Stimulated activated effector memory CD8-positive, alpha-beta T cell treated with anti-CD3 and anti-CD28 coated beads, Interleukin-12 subunit alpha, Interleukin-12 subunit beta, amount 100 ng/mL, for 72 hours (primary cell): ENCODE measurements at regions not wholly inside any gene's neighbourhood (a gene's known extent, or its start where the extent isn't known, plus 50 kb on each side); places are given as distances from the start of the nearest gene placed in this dataset.

Experiments
- ATAC-seq: fragments of 150-1000 bp; cut with Tn5 transposase; 2 replicates; pipeline ENCODE4 v1.10.0; 2021
- DNase-seq, 2 donors: peaks; one replicate each; pipeline ENCODE4 v3.0.0; 2021 to 2022; ENCODE audit warnings: low spot score in 2 of 2
- H3K27ac Mint-ChIP-seq: one replicate; pipeline ENCODE4 v1.8.0; 2022; ENCODE audit warnings: mild to moderate bottlenecking, mixed read lengths
- H3K36me3 Mint-ChIP-seq: one replicate; pipeline ENCODE4 v1.8.0; 2022; ENCODE audit warnings: mild to moderate bottlenecking, mixed read lengths
- H3K4me1 Mint-ChIP-seq: one replicate; pipeline ENCODE4 v1.8.0; 2022; ENCODE audit warnings: mixed read lengths
- H3K4me3 Mint-ChIP-seq: one replicate; pipeline ENCODE4 v1.8.0; 2022; ENCODE audit warnings: mild to moderate bottlenecking, mixed read lengths
- H3K9me3 Mint-ChIP-seq: one replicate; pipeline ENCODE4 v1.8.0; 2022; ENCODE audit warnings: mixed read lengths

- H3K4me1 Mint-ChIP-seq: no peaks in the 10 kb centered on the region
- no peak overlapping the region for H3K27ac Mint-ChIP-seq
Measured at GRCh38 chr6:22800451-22800850, 231.1 kb downstream of the HDGFL1 start.

GRCh38 chr6:22801831-22802230 is 232.5 kb downstream of the HDGFL1 start:
- ATAC-seq: no peak
- H3K36me3 Mint-ChIP-seq: no peaks in the 10 kb centered on the region
- no peaks in the 10 kb centered on the region for H3K4me1 Mint-ChIP-seq
- no peak for DNase-seq
- H3K27ac Mint-ChIP-seq: no peak overlapping the region
- peaks cover 15% of the 10 kb centered on the region for H3K9me3 Mint-ChIP-seq
- H3K4me3 Mint-ChIP-seq: no peak overlapping the region

More at GRCh38 chr6:22800451-22800850, 231.1 kb downstream of the HDGFL1 start:
- Mint-ChIP-seq H3K36me3 (no peaks in the 10 kb centered on the region), H3K4me3 (no peak overlapping the region), H3K9me3 (peaks cover 19% of the 10 kb centered on the region)
- DNase-seq (no peak), ATAC-seq (no peak)

GRCh38 chr6:22804620-22805261 is 235.4 kb downstream of the HDGFL1 start:
- Mint-ChIP-seq H3K4me1 (no peaks in the 10 kb centered on the region), H3K36me3 (no peaks in the 10 kb centered on the region), H3K9me3 (peaks cover 11% of the 10 kb centered on the region), H3K4me3 (no peak overlapping the region), H3K27ac (no peak overlapping the region)
- DNase-seq (no peak), ATAC-seq (no peak)

- H3K27ac Mint-ChIP-seq: no peak overlapping the region
- ATAC-seq (no peak), DNase-seq (no peak)
- no peak overlapping the region for H3K4me3 Mint-ChIP-seq
- H3K9me3 Mint-ChIP-seq: peaks cover 15% of the 10 kb centered on the region
- H3K4me1 Mint-ChIP-seq: no peaks in the 10 kb centered on the region
- H3K36me3 Mint-ChIP-seq: no peaks in the 10 kb centered on the region
Measured at GRCh38 chr6:22807261-22807660, 237.9 kb downstream of the HDGFL1 start.

GRCh38 chr6:22807818-22808217 is 238.5 kb downstream of the HDGFL1 start:
- no peaks in the 10 kb centered on the region for H3K36me3 Mint-ChIP-seq
- no peaks in the 10 kb centered on the region for H3K4me1 Mint-ChIP-seq
- H3K9me3 Mint-ChIP-seq: peaks cover 12% of the 10 kb centered on the region
- no peak for DNase-seq
- no peak overlapping the region for H3K4me3 Mint-ChIP-seq
- no peak overlapping the region for H3K27ac Mint-ChIP-seq
- no peak for ATAC-seq

GRCh38 chr6:22808466-22808865 is 239.1 kb downstream of the HDGFL1 start:
- Mint-ChIP-seq H3K9me3 (peaks cover 14% of the 10 kb centered on the region), H3K27ac (no peak overlapping the region), H3K4me1 (no peaks in the 10 kb centered on the region), H3K4me3 (no peak overlapping the region), H3K36me3 (no peaks in the 10 kb centered on the region)
- ATAC-seq (no peak), DNase-seq (no peak)

- H3K9me3 Mint-ChIP-seq: peaks cover 10% of the 10 kb centered on the region
- no peaks in the 10 kb centered on the region for H3K36me3 Mint-ChIP-seq
- no peak overlapping the region for H3K27ac Mint-ChIP-seq
- ATAC-seq: no peak
- H3K4me3 Mint-ChIP-seq: no peak overlapping the region
- no peaks in the 10 kb centered on the region for H3K4me1 Mint-ChIP-seq
- DNase-seq: no peak
Measured at GRCh38 chr6:22809370-22809769, 240.0 kb downstream of the HDGFL1 start.

GRCh38 chr6:22819209-22819608 is 249.8 kb downstream of the HDGFL1 start:
- no peak for ATAC-seq
- Mint-ChIP-seq H3K4me1 (no peaks in the 10 kb centered on the region), H3K27ac (no peak overlapping the region), H3K4me3 (no peak overlapping the region), H3K36me3 (no peaks in the 10 kb centered on the region), H3K9me3 (peaks cover 11% of the 10 kb centered on the region)
- no peak for DNase-seq

- H3K4me1 Mint-ChIP-seq: no peaks in the 10 kb centered on the region
- no peak overlapping the region for H3K27ac Mint-ChIP-seq
- no peak for ATAC-seq
- H3K9me3 Mint-ChIP-seq: peaks cover 11% of the 10 kb centered on the region
- no peaks in the 10 kb centered on the region for H3K36me3 Mint-ChIP-seq
- H3K4me3 Mint-ChIP-seq: no peak overlapping the region
- DNase-seq: no peak
Measured at GRCh38 chr6:22821664-22822320, 252.4 kb downstream of the HDGFL1 start.

- no peak overlapping the region for H3K4me3 Mint-ChIP-seq
- no peaks in the 10 kb centered on the region for H3K4me1 Mint-ChIP-seq
- no peak for DNase-seq
- H3K36me3 Mint-ChIP-seq: no peaks in the 10 kb centered on the region
- no peak overlapping the region for H3K27ac Mint-ChIP-seq
- H3K9me3 Mint-ChIP-seq: peaks cover 6% of the 10 kb centered on the region
- no peak for ATAC-seq
Measured at GRCh38 chr6:22825210-22825609, 255.8 kb downstream of the HDGFL1 start.

GRCh38 chr6:22826961-22827360 is 257.6 kb downstream of the HDGFL1 start:
- ATAC-seq (no peak), DNase-seq (no peak)
- Mint-ChIP-seq H3K9me3 (peaks cover 7% of the 10 kb centered on the region), H3K36me3 (no peaks in the 10 kb centered on the region), H3K4me1 (no peaks in the 10 kb centered on the region), H3K4me3 (no peak overlapping the region), H3K27ac (no peak overlapping the region)

DNA sequence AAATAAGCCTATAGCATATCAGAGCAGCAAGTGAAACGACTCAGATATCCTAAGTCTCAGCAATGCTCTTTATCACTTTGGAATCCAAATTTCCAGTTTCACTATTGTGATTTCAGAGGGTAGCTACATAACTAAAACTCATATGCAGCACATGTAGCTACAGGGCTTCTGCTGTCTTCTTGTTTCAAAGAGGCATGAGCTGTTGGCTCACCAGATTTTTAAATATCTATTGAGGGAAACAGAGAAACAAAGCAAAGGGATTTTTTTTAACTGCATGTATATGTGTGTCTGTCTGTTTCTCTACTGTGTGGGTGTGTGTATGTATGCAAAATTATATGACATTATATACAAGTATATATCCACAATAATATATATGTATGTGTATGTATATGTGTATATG is 258.4 kb downstream of the HDGFL1 start:
- H3K9me3 Mint-ChIP-seq: peaks cover 8% of the 10 kb centered on the region
- ATAC-seq: no peak
- no peaks in the 10 kb centered on the region for H3K36me3 Mint-ChIP-seq
- no peak for DNase-seq
- H3K4me1 Mint-ChIP-seq: no peaks in the 10 kb centered on the region
- H3K27ac Mint-ChIP-seq: no peak overlapping the region
- H3K4me3 Mint-ChIP-seq: no peak overlapping the region

GRCh38 chr6:22828179-22829062 is 259.1 kb downstream of the HDGFL1 start:
- DNase-seq: no peak
- no peaks in the 10 kb centered on the region for H3K4me1 Mint-ChIP-seq
- ATAC-seq: no peak
- H3K4me3 Mint-ChIP-seq: no peak overlapping the region
- H3K36me3 Mint-ChIP-seq: no peaks in the 10 kb centered on the region
- H3K9me3 Mint-ChIP-seq: peaks cover 11% of the 10 kb centered on the region
- no peak overlapping the region for H3K27ac Mint-ChIP-seq

DNA sequence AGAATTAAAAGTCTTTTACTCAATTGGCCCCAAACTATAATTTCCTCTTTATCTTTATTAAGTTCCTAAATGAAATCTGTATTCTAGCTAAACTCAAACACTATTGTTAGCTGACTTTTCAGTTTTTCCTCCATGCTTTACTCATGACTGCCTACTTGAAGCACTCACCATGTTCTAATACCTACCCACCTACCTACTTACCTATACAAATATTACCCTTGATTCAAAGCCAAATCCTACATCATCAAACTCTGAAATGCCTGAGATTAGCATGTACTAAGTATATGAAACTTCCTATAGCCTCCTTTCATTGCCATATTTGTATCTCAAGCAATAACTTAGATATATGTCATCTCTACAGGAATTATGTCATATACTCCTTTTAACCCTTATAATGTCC is 259.7 kb downstream of the HDGFL1 start:
- no peaks in the 10 kb centered on the region for H3K4me1 Mint-ChIP-seq
- ATAC-seq (no peak), DNase-seq (no peak)
- no peaks in the 10 kb centered on the region for H3K36me3 Mint-ChIP-seq
- no peak overlapping the region for H3K4me3 Mint-ChIP-seq
- H3K27ac Mint-ChIP-seq: no peak overlapping the region
- peaks cover 11% of the 10 kb centered on the region for H3K9me3 Mint-ChIP-seq

GRCh38 chr6:22830463-22830862 is 261.1 kb downstream of the HDGFL1 start:
- H3K9me3 Mint-ChIP-seq: peaks cover 11% of the 10 kb centered on the region
- ATAC-seq (no peak), DNase-seq (no peak)
- H3K4me3 Mint-ChIP-seq: no peak overlapping the region
- no peak overlapping the region for H3K27ac Mint-ChIP-seq
- H3K36me3 Mint-ChIP-seq: no peaks in the 10 kb centered on the region
- no peaks in the 10 kb centered on the region for H3K4me1 Mint-ChIP-seq

- ATAC-seq: no peak
- no peaks in the 10 kb centered on the region for H3K4me1 Mint-ChIP-seq
- H3K4me3 Mint-ChIP-seq: no peak overlapping the region
- no peak for DNase-seq
- no peak overlapping the region for H3K27ac Mint-ChIP-seq
- H3K36me3 Mint-ChIP-seq: no peaks in the 10 kb centered on the region
- peaks cover 9% of the 10 kb centered on the region for H3K9me3 Mint-ChIP-seq
Measured at GRCh38 chr6:22833191-22833590, 263.8 kb downstream of the HDGFL1 start.
